ENCODE measurements at regions not wholly inside any gene's neighbourhood (a gene's known extent, or its start where the extent isn't known, plus 50 kb on each side); places are given as distances from the start of the nearest gene placed in this dataset.

- TF ChIP-seq EZH2 (IDR thresholded peaks at IDR 0.05; ENCODE audit: insufficient read depth, poor library complexity, severe bottlenecking) (no peak), EZH2phosphoT487 (IDR thresholded peaks at IDR 0.05; ENCODE audit: insufficient read depth, low read depth) (0 out of 2 replicates have a peak, but pooled peaks have one; percentile 55)
Observed at GRCh38 chr12:88325076-88325815, 183.1 kb downstream of the TMTC3 start.

Measured in GM23248 (cell line).